Mucosa of rectum (tissue), 2 donors: ENCODE measurements at regions not wholly inside any gene's neighbourhood (a gene's known extent, or its start where the extent isn't known, plus 50 kb on each side); places are given as distances from the start of the nearest gene placed in this dataset.
"Not testable (repeated sequence)": the region's sequence is repeated elsewhere in the genome, so short reads cannot be mapped to it uniquely, and the experiment has no call there.

Experiments
- H3K27ac ChIP-seq, 2 donors: one replicate each; pipeline ENCODE4 v1.7.0; 2013; ENCODE audit warnings: inconsistent platforms in 2 of 2, low read depth in 2 of 2, low read length in 2 of 2
- H3K27me3 ChIP-seq, 2 donors: one replicate each; pipeline ENCODE4 v1.7.0; 2013; ENCODE audit warnings: low read length in 2 of 2; ENCODE audit not compliant: control insufficient read depth in 2 of 2, insufficient read depth in 2 of 2
- H3K36me3 ChIP-seq, 2 donors: one replicate each; pipeline ENCODE4 v1.7.0; 2013; ENCODE audit warnings: low read length in 2 of 2; ENCODE audit not compliant: control insufficient read depth in 2 of 2, insufficient read depth in 2 of 2
- H3K4me1 ChIP-seq, 2 donors: one replicate each; pipeline ENCODE4 v1.7.0; 2013; ENCODE audit warnings: low read length in 2 of 2, mild to moderate bottlenecking in 1 of 2; ENCODE audit not compliant: control insufficient read depth in 2 of 2, insufficient read depth in 2 of 2
- H3K4me3 ChIP-seq, 2 donors: one replicate each; pipeline ENCODE4 v1.7.0; 2013; ENCODE audit warnings: low read length in 2 of 2
- H3K9ac ChIP-seq, 2 donors: one replicate each; pipeline ENCODE4 v1.7.0; 2013; ENCODE audit warnings: low read length in 2 of 2, low read depth in 1 of 2, mild to moderate bottlenecking in 1 of 2
- H3K9me3 ChIP-seq, 2 donors: one replicate each; pipeline ENCODE4 v1.7.0; 2013; ENCODE audit warnings: low read length in 2 of 2; ENCODE audit not compliant: control insufficient read depth in 2 of 2
- donor health status: healthy.
- donor health status: Normal muscosa, but diverticular disease.

GRCh38 chr10:125235093-125236069, 75.0 kb upstream of the CTBP2 start:
- Histone ChIP-seq H3K36me3 (no peaks in the 10 kb centered on the region), H3K4me3 (no peak overlapping the region), H3K27ac (no peak overlapping the region), H3K9me3 (peaks cover 0 to 7% of the 10 kb centered on the region in 2 donors), H3K9ac (no peak overlapping the region), H3K4me1 (no peaks in the 10 kb centered on the region), H3K27me3 (no peaks in the 10 kb centered on the region)

GRCh38 chr10:125234576-125234975, 74.2 kb upstream of the CTBP2 start:
- not testable (repeated sequence) for H3K36me3 ChIP-seq, H3K27me3 ChIP-seq, H3K9me3 ChIP-seq, H3K9ac ChIP-seq, H3K4me3 ChIP-seq, H3K4me1 ChIP-seq, H3K27ac ChIP-seq

GRCh38 chr10:125233726-125234125, 73.4 kb upstream of the CTBP2 start:
- Histone ChIP-seq H3K27ac (no peak overlapping the region), H3K9me3 (peaks cover 0 to 7% of the 10 kb centered on the region in 2 donors), H3K4me3 (no peak overlapping the region), H3K36me3 (no peaks in the 10 kb centered on the region), H3K9ac (no peak overlapping the region), H3K27me3 (no peaks in the 10 kb centered on the region), H3K4me1 (no peaks in the 10 kb centered on the region)

- Histone ChIP-seq H3K9ac (no peak overlapping the region), H3K4me1 (no peaks in the 10 kb centered on the region), H3K9me3 (no peaks in the 10 kb centered on the region), H3K27ac (no peak overlapping the region), H3K36me3 (no peaks in the 10 kb centered on the region), H3K27me3 (no peaks in the 10 kb centered on the region), H3K4me3 (no peak overlapping the region)
Measured at GRCh38 chr10:125232841-125233240, 72.5 kb upstream of the CTBP2 start.

- H3K27ac ChIP-seq: no peak overlapping the region
- H3K9me3 ChIP-seq: no peaks in the 10 kb centered on the region
- no peaks in the 10 kb centered on the region for H3K27me3 ChIP-seq
- H3K9ac ChIP-seq: no peak overlapping the region
- H3K4me1 ChIP-seq: no peaks in the 10 kb centered on the region
- H3K4me3 ChIP-seq: no peak overlapping the region
- no peaks in the 10 kb centered on the region for H3K36me3 ChIP-seq
Measured at GRCh38 chr10:125231813-125232475, 71.6 kb upstream of the CTBP2 start.

GRCh38 chr10:125231116-125231812, 70.9 kb upstream of the CTBP2 start:
- Histone ChIP-seq H3K27ac (no peak overlapping the region), H3K4me3 (no peak overlapping the region), H3K27me3 (no peaks in the 10 kb centered on the region), H3K9ac (no peak overlapping the region), H3K9me3 (no peaks in the 10 kb centered on the region), H3K4me1 (no peaks in the 10 kb centered on the region), H3K36me3 (no peaks in the 10 kb centered on the region)

DNA sequence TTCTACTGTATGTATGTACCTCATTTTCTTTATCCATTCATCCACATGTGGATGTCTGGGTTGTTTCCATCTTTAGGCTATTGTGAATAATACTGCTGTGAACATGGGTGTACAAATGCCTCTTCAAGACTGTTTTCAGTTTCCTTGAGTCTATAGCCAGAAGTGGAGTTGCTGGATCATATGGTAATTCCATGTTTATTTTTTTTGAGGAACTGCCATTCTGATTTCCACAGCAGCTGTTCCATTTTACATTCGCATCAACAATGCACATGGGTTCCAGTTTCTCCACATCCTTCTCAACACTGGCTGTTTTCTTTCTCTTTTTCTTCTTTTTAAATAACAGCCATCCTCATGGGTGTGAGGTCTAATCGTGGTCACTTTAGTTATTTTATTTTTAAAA, 69.9 kb upstream of the CTBP2 start:
- Histone ChIP-seq H3K9ac (no peak overlapping the region), H3K27ac (no peak overlapping the region), H3K36me3 (no peaks in the 10 kb centered on the region), H3K9me3 (no peaks in the 10 kb centered on the region), H3K27me3 (no peaks in the 10 kb centered on the region), H3K4me1 (no peaks in the 10 kb centered on the region), H3K4me3 (no peak overlapping the region)

DNA sequence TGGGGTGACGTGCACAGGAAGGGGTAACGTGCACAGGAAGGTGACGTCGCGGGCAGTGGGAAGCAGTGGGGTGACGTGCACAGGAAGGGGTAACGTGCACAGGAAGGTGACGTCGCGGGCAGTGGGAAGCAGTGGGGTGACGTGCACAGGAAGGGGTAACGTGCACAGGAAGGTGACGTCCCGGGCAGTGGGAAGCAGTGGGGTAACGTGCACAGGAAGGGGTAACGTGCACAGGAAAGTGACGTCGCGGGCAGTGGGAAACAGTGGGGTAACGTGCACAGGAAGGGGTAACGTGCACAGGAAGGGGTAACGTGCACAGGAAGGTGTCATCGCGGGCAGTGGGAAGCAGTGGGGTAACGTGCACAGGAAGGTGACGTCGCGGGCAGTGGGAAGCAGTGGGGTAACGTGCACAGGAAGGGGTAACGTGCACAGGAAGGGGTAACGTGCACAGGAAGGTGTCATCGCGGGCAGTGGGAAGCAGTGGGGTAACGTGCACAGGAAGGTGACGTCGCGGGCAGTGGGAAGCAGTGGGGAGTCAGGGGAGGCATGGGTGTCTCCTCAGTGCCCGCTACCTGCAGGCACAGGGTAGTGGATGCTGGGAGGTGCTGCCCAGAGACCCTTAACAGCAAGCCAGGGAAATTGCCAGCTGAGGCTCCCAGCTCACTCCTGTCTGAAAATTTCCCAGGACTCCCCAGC, 68.0 kb upstream of the CTBP2 start:
- H3K9me3 ChIP-seq, H3K4me1 ChIP-seq, H3K4me3 ChIP-seq, H3K27ac ChIP-seq, H3K27me3 ChIP-seq, H3K9ac ChIP-seq, H3K36me3 ChIP-seq: not testable (repeated sequence)

DNA sequence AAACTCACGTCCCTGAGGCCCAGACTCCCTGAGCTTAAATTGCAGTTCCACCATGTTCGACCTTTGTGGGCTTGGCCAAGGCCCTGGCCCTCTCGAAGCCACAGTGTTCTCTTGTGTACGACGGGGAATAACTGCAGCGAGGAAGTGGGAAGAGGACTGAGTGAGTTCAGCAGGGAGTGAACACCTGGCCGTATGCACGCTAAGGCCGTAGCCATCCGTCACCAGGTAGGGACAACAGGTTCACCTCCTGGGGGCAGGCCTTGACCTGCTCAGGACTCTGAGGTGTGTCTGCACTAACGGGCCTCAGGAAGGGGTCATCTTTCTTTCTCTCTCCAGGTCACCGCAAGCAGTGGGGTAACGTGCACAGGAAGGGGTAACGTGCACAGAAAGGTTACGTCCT, 67.2 kb upstream of the CTBP2 start:
- no peak overlapping the region for H3K4me3 ChIP-seq
- H3K4me1 ChIP-seq: no peaks in the 10 kb centered on the region

More for the DNA sequence above, 67.2 kb upstream of the CTBP2 start:
- no peaks in the 10 kb centered on the region for H3K36me3 ChIP-seq
- no peaks in the 10 kb centered on the region for H3K9me3 ChIP-seq
- H3K27me3 ChIP-seq: no peaks in the 10 kb centered on the region
- no peak overlapping the region for H3K9ac ChIP-seq
- no peak overlapping the region for H3K27ac ChIP-seq
